ENCODE measurements at regions not wholly inside any gene's neighbourhood (a gene's known extent, or its start where the extent isn't known, plus 50 kb on each side); places are given as distances from the start of the nearest gene placed in this dataset.

GRCh38 chr9:30697958-30698357, 1686.5 kb upstream of the ACO1 start:
- BruUV-seq (replicated peaks), result no TSS peak
- Histone ChIP-seq H3K27ac (ENCODE audit: insufficient read depth, low read length) (no peak overlapping the region), H4K20me1 (ENCODE audit: insufficient read depth, low read length) (no peaks in the 10 kb centered on the region), H3K4me3 (ENCODE audit: insufficient read depth, low read depth, low read length) (no peak overlapping the region), H3K79me1 (ENCODE audit: low read depth in 1 of 2, low read length in 2 of 2) (no peaks in the 10 kb centered on the region), H3K36me3 (ENCODE audit: control insufficient read depth, insufficient read depth, low read length) (no peaks in the 10 kb centered on the region), H3K9me3 (ENCODE audit: control insufficient read depth, insufficient read depth, low read length) (0 out of 2 replicates have a peak, but pooled peaks cover 1% of the 10 kb centered on the region), H3K18ac (ENCODE audit: low read depth, low read length) (no peak overlapping the region), H3K23ac (ENCODE audit: low read depth, low read length) (no peak overlapping the region), H2AK9ac (replicated peaks; ENCODE audit: low read depth, low read length, poor library complexity) (no peak overlapping the region), H4K91ac (ENCODE audit: insufficient read depth, low read depth, low read length) (no peak overlapping the region), H3K4ac (ENCODE audit: low read depth, low read length) (no peak overlapping the region), H3K56ac (ENCODE audit: extremely low read depth, insufficient read depth, low read length) (no peak overlapping the region), H3K9me1 (ENCODE audit: insufficient read depth, low read length) (no peaks in the 10 kb centered on the region), H2BK120ac (ENCODE audit: low read depth, low read length) (no peak overlapping the region), H2AFZ (replicated peaks; ENCODE audit: low read length, poor library complexity) (no peak overlapping the region), H3K4me1 (ENCODE audit: control insufficient read depth, insufficient read depth, low read length) (no peaks in the 10 kb centered on the region), H2BK5ac (ENCODE audit: low read depth, low read length, poor library complexity, severe bottlenecking) (no peak overlapping the region), H3K9ac (ENCODE audit: low read depth, low read length) (no peak overlapping the region), H2BK20ac (ENCODE audit: low read depth, low read length) (no peak overlapping the region), H4K5ac (ENCODE audit: low read depth, low read length) (no peak overlapping the region), H3K4me2 (ENCODE audit: low read depth, low read length) (no peak overlapping the region), H2BK15ac (ENCODE audit: low read depth, low read length) (no peak overlapping the region), H3K27me3 (ENCODE audit: control insufficient read depth, insufficient read depth, low read length) (no peaks in the 10 kb centered on the region), H4K8ac (ENCODE audit: low read depth in 2 of 2, low read length in 2 of 2) (no peak overlapping the region), H3K14ac (replicated peaks; ENCODE audit: low read depth, low read length) (no peak overlapping the region), H2AK5ac (ENCODE audit: low read depth, low read length) (no peak overlapping the region)
- TF ChIP-seq RCOR1 (IDR thresholded peaks at IDR 0.05; ENCODE audit: insufficient replicate concordance, low read length) (no peak), NFE2L2 (IDR thresholded peaks at IDR 0.05; ENCODE audit: low read depth, low read length) (no peak), BHLHE40 (IDR thresholded peaks at IDR 0.05; ENCODE audit: low read depth, low read length) (no peak), SMC3 (IDR thresholded peaks at IDR 0.05; ENCODE audit: low read depth, low read length) (no peak), RAD21 (IDR thresholded peaks at IDR 0.05; ENCODE audit: low read length) (no peak), ELK1 (IDR thresholded peaks at IDR 0.05; ENCODE audit: borderline replicate concordance, low read depth, low read length) (no peak), CHD1 (IDR thresholded peaks at IDR 0.05; ENCODE audit: low read depth, low read length) (no peak), MAZ (IDR thresholded peaks at IDR 0.05; ENCODE audit: borderline replicate concordance, low read depth, low read length) (no peak), MXI1 (IDR thresholded peaks at IDR 0.05; ENCODE audit: borderline replicate concordance, low read depth, low read length) (no peak), MAFK (IDR thresholded peaks at IDR 0.05; ENCODE audit: low read depth, low read length) (no peak), CEBPB (IDR thresholded peaks at IDR 0.05; ENCODE audit: low read depth, low read length) (no peak), FOS (IDR thresholded peaks at IDR 0.05; ENCODE audit: low read depth, low read length) (no peak), POLR2A (IDR thresholded peaks at IDR 0.05; ENCODE audit: low read depth, low read length) (no peak), RFX5 (IDR thresholded peaks at IDR 0.05; ENCODE audit: low read depth, low read length) (no peak)
- TF ChIP-seq, protein P1, sequence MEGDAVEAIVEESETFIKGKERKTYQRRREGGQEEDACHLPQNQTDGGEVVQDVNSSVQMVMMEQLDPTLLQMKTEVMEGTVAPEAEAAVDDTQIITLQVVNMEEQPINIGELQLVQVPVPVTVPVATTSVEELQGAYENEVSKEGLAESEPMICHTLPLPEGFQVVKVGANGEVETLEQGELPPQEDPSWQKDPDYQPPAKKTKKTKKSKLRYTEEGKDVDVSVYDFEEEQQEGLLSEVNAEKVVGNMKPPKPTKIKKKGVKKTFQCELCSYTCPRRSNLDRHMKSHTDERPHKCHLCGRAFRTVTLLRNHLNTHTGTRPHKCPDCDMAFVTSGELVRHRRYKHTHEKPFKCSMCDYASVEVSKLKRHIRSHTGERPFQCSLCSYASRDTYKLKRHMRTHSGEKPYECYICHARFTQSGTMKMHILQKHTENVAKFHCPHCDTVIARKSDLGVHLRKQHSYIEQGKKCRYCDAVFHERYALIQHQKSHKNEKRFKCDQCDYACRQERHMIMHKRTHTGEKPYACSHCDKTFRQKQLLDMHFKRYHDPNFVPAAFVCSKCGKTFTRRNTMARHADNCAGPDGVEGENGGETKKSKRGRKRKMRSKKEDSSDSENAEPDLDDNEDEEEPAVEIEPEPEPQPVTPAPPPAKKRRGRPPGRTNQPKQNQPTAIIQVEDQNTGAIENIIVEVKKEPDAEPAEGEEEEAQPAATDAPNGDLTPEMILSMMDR (conservative IDR thresholded peaks at IDR 0.05; ENCODE audit: low read depth, low read length), result no peak
- TF ChIP-seq, protein P2, sequence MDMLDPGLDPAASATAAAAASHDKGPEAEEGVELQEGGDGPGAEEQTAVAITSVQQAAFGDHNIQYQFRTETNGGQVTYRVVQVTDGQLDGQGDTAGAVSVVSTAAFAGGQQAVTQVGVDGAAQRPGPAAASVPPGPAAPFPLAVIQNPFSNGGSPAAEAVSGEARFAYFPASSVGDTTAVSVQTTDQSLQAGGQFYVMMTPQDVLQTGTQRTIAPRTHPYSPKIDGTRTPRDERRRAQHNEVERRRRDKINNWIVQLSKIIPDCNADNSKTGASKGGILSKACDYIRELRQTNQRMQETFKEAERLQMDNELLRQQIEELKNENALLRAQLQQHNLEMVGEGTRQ (IDR thresholded peaks at IDR 0.05; ENCODE audit: low read depth, low read length), result no peak
- DNase-seq, result no peak
- intact Hi-C loops (cut with micrococcal nuclease) (no loop called here), in situ Hi-C loops (cut with MboI; ENCODE audit: low sequenced_read_pairs) (no loop called here), dilution Hi-C loops (cut with HindIII; ENCODE audit: low sequenced_read_pairs, unreplicated experiment) (no loop called here)
- ChIA-PET CTCF (interaction anchor here (0.7 kb wide), 1 partner anchor 499 kb away, joined by 3 read pairs; no protein-coding TSS in a partner anchor), POLR2A (ENCODE audit: unreplicated experiment) (no interaction called here)
- no CpG with 5 or more reads among the region's 2 CpGs for WGBS, 2 experiments (ENCODE audit: extremely low coverage in 2 of 2, insufficient read length in 1 of 2)
- no peak for ATAC-seq (ENCODE audit: low read depth)
